BLaER1 treated with 17β-estradiol and CSF1 and Interleukin-3, amounts not matched to agents 10 nM and 100 nM (cell line): ENCODE measurements at regions not wholly inside any gene's neighbourhood (a gene's known extent, or its start where the extent isn't known, plus 50 kb on each side); places are given as distances from the start of the nearest gene placed in this dataset.
A peak's percentile ranks its signal among the peaks of the same experiment; 100 is the strongest.

Source experiments
- H3K27ac ChIP-seq, 11 experiments: shearing (Covaris generic); formaldehyde crosslinking; 2 replicates each; pipeline ENCODE4 v1.8.1; 2022
- H3K27me3 ChIP-seq, 11 experiments: shearing (Covaris generic); formaldehyde crosslinking; 2 replicates each; pipeline ENCODE4 v1.8.1; 2022
- H3K36me3 ChIP-seq, 11 experiments: shearing (Covaris generic); formaldehyde crosslinking; 2 replicates each; pipeline ENCODE4 v1.8.1; 2022
- H3K4me1 ChIP-seq, 10 experiments: shearing (Covaris generic); formaldehyde crosslinking; 2 replicates each; pipeline ENCODE4 v1.8.1; 2022
- H3K4me2 ChIP-seq, 11 experiments: shearing (Covaris generic); formaldehyde crosslinking; 2 replicates each; pipeline ENCODE4 v1.8.1; 2022
- H3K4me3 ChIP-seq, 10 experiments: shearing (Covaris generic); formaldehyde crosslinking; 2 replicates each; pipeline ENCODE4 v1.8.1; 2022
- H3K9ac ChIP-seq, 11 experiments: shearing (Covaris generic); formaldehyde crosslinking; 2 replicates each; pipeline ENCODE4 v1.8.1; 2022
- H3K9me3 ChIP-seq, 11 experiments: shearing (Covaris generic); formaldehyde crosslinking; replicated peaks in 1 of 11; 2 replicates each; pipeline ENCODE4 v1.8.1; 2022
- H4K20me1 ChIP-seq, 11 experiments: shearing (Covaris generic); formaldehyde crosslinking; 2 replicates each; pipeline ENCODE4 v1.8.1; 2022
- Cebpa-rat ChIP-seq, 11 experiments: shearing (Covaris generic); IDR thresholded peaks; 2 replicates each; pipeline ENCODE4 v1.8.1; 2022

GRCh38 chr3:40971191-40972168 is 227.8 kb upstream of the CTNNB1 start:
- H3K4me1 ChIP-seq, result peaks cover 38 to 94% (median 62%) of the 10 kb centered on the region in 10 experiments
- H3K4me2 ChIP-seq, result peak overlapping the region; percentile 69 to 94 (median 85)
- peak overlapping the region; percentile 32 to 87 (median 59); a peak in 19 of 22 replicates for H3K9ac ChIP-seq
- peak overlapping the region; percentile 68 to 97 (median 78) for H3K27ac ChIP-seq
- peaks cover 0 to 7% (median 0%) of the 10 kb centered on the region in 11 experiments; a peak in 5 of 22 replicates for H3K9me3 ChIP-seq
- H3K27me3 ChIP-seq, result no peaks in the 10 kb centered on the region
- H3K4me3 ChIP-seq, result peak overlapping the region in 3 of 10 experiments; percentile 14 to 41 (median 15); a peak in 5 of 20 replicates
- H4K20me1 ChIP-seq, result no peaks in the 10 kb centered on the region
- H3K36me3 ChIP-seq, result no peaks in the 10 kb centered on the region
- peak in 8 of 11 experiments; percentile 19 to 95 (median 72); a peak in 12 of 22 replicates for TF ChIP-seq Cebpa-rat (IDR thresholded peaks at IDR 0.05)

GRCh38 chr3:40972350-40972749 is 227.0 kb upstream of the CTNNB1 start:
- Histone ChIP-seq H3K27me3 (no peaks in the 10 kb centered on the region), H3K36me3 (no peaks in the 10 kb centered on the region), H3K4me1 (peaks cover 39 to 92% (median 64%) of the 10 kb centered on the region in 10 experiments), H3K9me3 (peaks cover 0 to 7% (median 0%) of the 10 kb centered on the region in 11 experiments; a peak in 3 of 22 replicates), H3K4me2 (peak overlapping the region; percentile 69 to 93 (median 81); a peak in 19 of 22 replicates), H3K27ac (peak overlapping the region; percentile 61 to 97 (median 78); a peak in 21 of 22 replicates), H3K9ac (peak overlapping the region in 7 of 11 experiments; percentile 8 to 87 (median 77); a peak in 12 of 22 replicates), H3K4me3 (peak overlapping the region in 1 of 10 experiments; percentile 14; a peak in 2 of 20 replicates), H4K20me1 (no peaks in the 10 kb centered on the region)
- no peak for TF ChIP-seq Cebpa-rat (IDR thresholded peaks at IDR 0.05)

DNA sequence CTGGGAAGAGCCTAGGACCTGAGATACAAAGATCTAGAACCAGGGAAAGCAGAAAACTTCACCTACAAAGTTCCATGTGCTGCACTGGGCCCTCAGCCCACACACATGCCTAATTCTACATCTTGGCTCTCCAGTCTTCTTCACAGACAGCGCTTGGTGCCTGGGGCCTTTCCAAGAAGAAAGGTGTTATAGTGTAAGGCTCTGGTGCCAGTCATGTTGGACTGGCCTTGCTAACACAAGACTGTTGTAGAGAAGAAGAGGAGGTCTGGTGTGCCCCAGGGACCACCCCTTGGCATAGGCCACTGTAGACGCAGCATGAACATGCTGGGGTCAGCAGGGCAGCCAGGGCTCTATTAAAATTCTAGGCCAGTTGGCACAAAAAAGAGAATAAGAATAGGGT is 226.2 kb upstream of the CTNNB1 start:
- no peaks in the 10 kb centered on the region for H3K36me3 ChIP-seq
- peak overlapping the region in 8 of 11 experiments; percentile 5 to 93 (median 77); a peak in 15 of 22 replicates for H3K4me2 ChIP-seq
- H3K27me3 ChIP-seq, result no peaks in the 10 kb centered on the region
- no peak for TF ChIP-seq Cebpa-rat (IDR thresholded peaks at IDR 0.05)
- peaks cover 0 to 7% (median 0%) of the 10 kb centered on the region in 11 experiments; a peak in 3 of 22 replicates for H3K9me3 ChIP-seq
- H3K27ac ChIP-seq, result peak overlapping the region in 7 of 11 experiments; percentile 61 to 97 (median 88); a peak in 11 of 22 replicates
- H4K20me1 ChIP-seq, result no peaks in the 10 kb centered on the region
- no peak overlapping the region for H3K4me3 ChIP-seq
- peaks cover 39 to 84% (median 62%) of the 10 kb centered on the region in 10 experiments for H3K4me1 ChIP-seq
- peak overlapping the region in 1 of 11 experiments; percentile 84; a peak in 1 of 22 replicates for H3K9ac ChIP-seq

DNA sequence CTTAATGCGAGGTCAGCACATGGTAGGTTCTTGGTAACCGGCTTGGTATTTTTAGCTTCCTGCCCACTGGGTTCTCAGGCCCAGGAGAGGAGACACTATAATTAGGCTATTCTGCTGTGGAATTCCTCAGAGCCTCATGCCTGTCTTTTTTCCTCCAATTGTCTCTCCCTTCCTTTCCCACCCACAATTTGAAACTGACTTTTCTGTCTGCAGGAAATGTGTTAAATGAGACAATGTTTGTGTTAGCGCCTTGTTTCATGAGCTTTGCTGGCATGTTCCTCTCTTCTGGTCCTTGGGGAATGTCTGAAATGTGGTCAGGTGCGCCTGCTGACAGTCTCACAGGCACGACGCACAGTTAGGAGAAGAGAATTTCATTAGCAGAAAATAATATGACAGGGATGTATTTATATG is 223.6 kb upstream of the CTNNB1 start:
- TF ChIP-seq Cebpa-rat (IDR thresholded peaks at IDR 0.05), result no peak
- Histone ChIP-seq H3K4me3 (no peak overlapping the region), H3K36me3 (no peaks in the 10 kb centered on the region), H3K4me2 (peak overlapping the region; percentile 56 to 77 (median 70)), H3K4me1 (peaks cover 45 to 66% (median 50%) of the 10 kb centered on the region in 10 experiments), H3K27ac (peak overlapping the region in 3 of 11 experiments; percentile 2 to 29 (median 3); a peak in 4 of 22 replicates), H3K9me3 (no peaks in the 10 kb centered on the region), H3K9ac (no peak overlapping the region), H3K27me3 (no peaks in the 10 kb centered on the region), H4K20me1 (no peaks in the 10 kb centered on the region)

- Histone ChIP-seq H3K9ac (no peak overlapping the region), H3K27me3 (no peaks in the 10 kb centered on the region), H3K4me2 (peak overlapping the region; percentile 56 to 77 (median 70); a peak in 21 of 22 replicates), H3K4me3 (no peak overlapping the region), H3K36me3 (no peaks in the 10 kb centered on the region), H3K27ac (peak overlapping the region in 2 of 11 experiments; percentile 2 to 29; a peak in 3 of 22 replicates), H4K20me1 (no peaks in the 10 kb centered on the region), H3K4me1 (peaks cover 39 to 63% (median 46%) of the 10 kb centered on the region in 10 experiments), H3K9me3 (no peaks in the 10 kb centered on the region)
- no peak for TF ChIP-seq Cebpa-rat (IDR thresholded peaks at IDR 0.05)
Measured at GRCh38 chr3:40976241-40976640, 223.1 kb upstream of the CTNNB1 start.

DNA sequence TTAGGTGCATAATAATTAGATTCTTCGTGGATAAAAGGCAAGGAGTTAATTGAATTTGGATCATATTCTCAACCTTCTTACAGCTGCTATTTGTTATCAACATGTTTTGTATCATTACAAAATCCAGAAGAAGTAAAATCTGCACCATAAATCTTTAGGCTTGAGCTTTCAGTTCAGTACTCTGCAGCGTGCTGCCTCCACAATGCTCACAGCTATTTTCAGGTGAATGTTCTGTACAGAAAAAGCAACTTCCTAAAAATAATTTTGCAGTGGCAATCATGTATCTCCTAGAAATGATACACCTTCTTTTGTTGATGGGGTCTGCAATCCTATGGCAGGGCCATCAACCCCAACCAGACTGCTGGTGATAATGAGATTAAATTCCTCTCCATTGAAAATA is 220.9 kb upstream of the CTNNB1 start:
- Histone ChIP-seq H3K4me3 (no peak overlapping the region), H3K4me1 (peaks cover 24 to 43% (median 28%) of the 10 kb centered on the region in 10 experiments), H3K9ac (no peak overlapping the region), H3K9me3 (no peaks in the 10 kb centered on the region), H3K27me3 (no peaks in the 10 kb centered on the region), H4K20me1 (no peaks in the 10 kb centered on the region), H3K36me3 (no peaks in the 10 kb centered on the region), H3K27ac (no peak overlapping the region), H3K4me2 (no peak overlapping the region)
- no peak for TF ChIP-seq Cebpa-rat (IDR thresholded peaks at IDR 0.05)

GRCh38 chr3:40979962-40980361 is 219.3 kb upstream of the CTNNB1 start:
- H3K27me3 ChIP-seq, result no peaks in the 10 kb centered on the region

DNA sequence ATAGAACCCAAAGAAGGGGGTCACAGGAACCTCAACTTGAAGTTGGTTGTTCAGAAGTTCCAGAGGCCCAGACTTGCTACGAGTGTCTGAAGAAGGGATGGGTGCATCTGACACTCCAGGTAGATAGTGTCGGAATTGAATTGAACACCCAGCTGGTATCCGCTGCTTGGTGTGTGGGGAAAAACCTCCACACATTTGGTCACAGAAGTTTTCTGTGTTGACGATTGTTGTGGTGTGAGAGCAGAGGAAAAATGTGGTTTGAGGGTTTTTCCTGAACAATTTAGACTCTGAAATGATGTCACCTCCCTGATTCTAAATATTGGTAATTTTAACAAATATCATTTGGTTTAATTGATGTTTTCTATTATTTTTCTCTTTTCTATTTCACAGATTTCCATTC is 218.8 kb upstream of the CTNNB1 start:
- Histone ChIP-seq H3K4me3 (no peak overlapping the region), H3K9me3 (no peaks in the 10 kb centered on the region), H4K20me1 (no peaks in the 10 kb centered on the region), H3K4me1 (peaks cover 11 to 25% (median 20%) of the 10 kb centered on the region in 10 experiments), H3K27ac (no peak overlapping the region), H3K4me2 (peak overlapping the region; percentile 8 to 53 (median 31); a peak in 17 of 22 replicates), H3K36me3 (no peaks in the 10 kb centered on the region), H3K27me3 (no peaks in the 10 kb centered on the region), H3K9ac (no peak overlapping the region)
- no peak for TF ChIP-seq Cebpa-rat (IDR thresholded peaks at IDR 0.05)

More at GRCh38 chr3:40979962-40980361, 219.3 kb upstream of the CTNNB1 start:
- Histone ChIP-seq H3K27ac (no peak overlapping the region), H3K36me3 (no peaks in the 10 kb centered on the region), H3K9me3 (no peaks in the 10 kb centered on the region), H3K4me1 (peaks cover 16 to 30% (median 25%) of the 10 kb centered on the region in 10 experiments), H4K20me1 (no peaks in the 10 kb centered on the region), H3K4me3 (no peak overlapping the region), H3K4me2 (peak overlapping the region in 10 of 11 experiments; percentile 8 to 53 (median 31); a peak in 14 of 22 replicates), H3K9ac (no peak overlapping the region)
- no peak for TF ChIP-seq Cebpa-rat (IDR thresholded peaks at IDR 0.05)

- Histone ChIP-seq H3K9ac (no peak overlapping the region), H4K20me1 (no peaks in the 10 kb centered on the region), H3K4me1 (peaks cover 0 to 7% (median 4%) of the 10 kb centered on the region in 10 experiments; a peak in 15 of 20 replicates), H3K9me3 (0 out of 22 replicates have a peak, but pooled peaks cover 0 to 4% (median 0%) of the 10 kb centered on the region in 11 experiments), H3K27me3 (no peaks in the 10 kb centered on the region), H3K36me3 (no peaks in the 10 kb centered on the region), H3K4me2 (no peak overlapping the region), H3K4me3 (no peak overlapping the region), H3K27ac (no peak overlapping the region)
- no peak for TF ChIP-seq Cebpa-rat (IDR thresholded peaks at IDR 0.05)
Measured at GRCh38 chr3:40985195-40985594, 214.1 kb upstream of the CTNNB1 start.
